Esophagus muscularis mucosa (tissue), 4 donors: ENCODE measurements at regions not wholly inside any gene's neighbourhood (a gene's known extent, or its start where the extent isn't known, plus 50 kb on each side); places are given as distances from the start of the nearest gene placed in this dataset.

ENCODE experiments used
- EP300 ChIP-seq: sonication (generic); formaldehyde crosslinking; IDR thresholded peaks from one replicate; pipeline ENCODE4 v1.6.1; 2017; ENCODE audit warnings: antibody characterized with exemption
- POLR2A ChIP-seq: fragments of 450-650 bp; IDR thresholded peaks from one replicate; pipeline ENCODE4 v1.6.1; 2017; ENCODE audit warnings: antibody characterized with exemption, moderate library complexity, mild to moderate bottlenecking, low read depth
- POLR2AphosphoS5 ChIP-seq, 2 donors: sonication (generic); formaldehyde crosslinking; IDR thresholded peaks; one replicate each; pipeline ENCODE4 v1.6.1; 2017; ENCODE audit warnings: antibody characterized with exemption in 2 of 2
- TF ChIP-seq, protein P1 (sequence below), 3 experiments: fragments of 200-600 bp in 2 of 3; fragments of 450-650 bp in 1 of 3; sonication (generic) in 2 of 3; IDR thresholded peaks; one replicate each; pipeline ENCODE4 v1.5.1; 2017 to 2019; ENCODE audit warnings: antibody characterized with exemption in 3 of 3, mild to moderate bottlenecking in 2 of 3, moderate library complexity in 1 of 3

DNA sequence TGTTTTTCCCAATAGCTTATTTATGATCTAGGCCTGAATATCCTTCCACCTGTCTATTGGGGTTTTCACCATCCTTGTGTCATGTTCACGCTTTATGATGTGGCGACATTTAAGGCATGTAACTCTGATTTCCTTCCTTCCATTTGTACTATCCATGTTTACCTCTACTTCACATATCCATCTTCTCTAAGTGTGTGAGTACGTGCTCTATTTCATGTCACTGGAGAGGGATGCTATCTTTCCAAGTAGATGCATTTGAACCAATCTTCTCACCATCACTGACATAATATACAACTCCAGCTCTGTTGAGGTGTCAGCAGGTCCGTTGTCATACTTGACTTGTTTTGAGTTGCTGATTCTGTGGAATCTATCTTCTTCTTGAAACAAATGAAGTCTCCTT lies 283.2 kb downstream of the PTBP2 start:
- TF ChIP-seq POLR2AphosphoS5 (IDR thresholded peaks at IDR 0.05) (no peak), POLR2A (no peak), EP300 (no peak)
- TF ChIP-seq, protein P1, sequence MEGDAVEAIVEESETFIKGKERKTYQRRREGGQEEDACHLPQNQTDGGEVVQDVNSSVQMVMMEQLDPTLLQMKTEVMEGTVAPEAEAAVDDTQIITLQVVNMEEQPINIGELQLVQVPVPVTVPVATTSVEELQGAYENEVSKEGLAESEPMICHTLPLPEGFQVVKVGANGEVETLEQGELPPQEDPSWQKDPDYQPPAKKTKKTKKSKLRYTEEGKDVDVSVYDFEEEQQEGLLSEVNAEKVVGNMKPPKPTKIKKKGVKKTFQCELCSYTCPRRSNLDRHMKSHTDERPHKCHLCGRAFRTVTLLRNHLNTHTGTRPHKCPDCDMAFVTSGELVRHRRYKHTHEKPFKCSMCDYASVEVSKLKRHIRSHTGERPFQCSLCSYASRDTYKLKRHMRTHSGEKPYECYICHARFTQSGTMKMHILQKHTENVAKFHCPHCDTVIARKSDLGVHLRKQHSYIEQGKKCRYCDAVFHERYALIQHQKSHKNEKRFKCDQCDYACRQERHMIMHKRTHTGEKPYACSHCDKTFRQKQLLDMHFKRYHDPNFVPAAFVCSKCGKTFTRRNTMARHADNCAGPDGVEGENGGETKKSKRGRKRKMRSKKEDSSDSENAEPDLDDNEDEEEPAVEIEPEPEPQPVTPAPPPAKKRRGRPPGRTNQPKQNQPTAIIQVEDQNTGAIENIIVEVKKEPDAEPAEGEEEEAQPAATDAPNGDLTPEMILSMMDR (IDR thresholded peaks at IDR 0.05): no peak
